GM12874 (cell line): ENCODE measurements at regions not wholly inside any gene's neighbourhood (a gene's known extent, or its start where the extent isn't known, plus 50 kb on each side); places are given as distances from the start of the nearest gene placed in this dataset.

Experiments
- TF ChIP-seq, protein P1 (sequence below): IDR thresholded peaks from 2 replicates; pipeline ENCODE4 v1.5.1; 2011; ENCODE audit warnings: low read depth, mild to moderate bottlenecking, control low read depth, low read length, moderate library complexity; ENCODE audit not compliant: insufficient read depth

DNA sequence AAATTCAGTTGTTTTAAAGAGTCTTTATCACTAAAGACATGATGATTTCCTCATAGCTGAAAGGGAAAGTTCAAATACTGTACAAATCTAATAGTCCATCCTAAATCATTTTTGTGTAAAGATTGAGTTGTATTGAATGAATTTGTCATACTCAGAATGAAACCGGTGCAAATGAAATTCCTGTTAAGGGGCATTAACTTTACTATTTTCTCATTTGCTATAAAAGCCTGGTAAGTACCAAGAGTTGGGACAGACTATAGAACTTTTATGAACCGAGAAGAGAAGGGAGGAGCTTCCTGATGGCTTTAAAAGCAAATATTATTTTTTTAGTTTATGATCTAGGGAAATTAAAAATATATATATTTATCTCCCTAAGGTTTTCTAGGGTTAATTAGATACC is 260.0 kb upstream of the AKR1E2 start:
- TF ChIP-seq, protein P1, sequence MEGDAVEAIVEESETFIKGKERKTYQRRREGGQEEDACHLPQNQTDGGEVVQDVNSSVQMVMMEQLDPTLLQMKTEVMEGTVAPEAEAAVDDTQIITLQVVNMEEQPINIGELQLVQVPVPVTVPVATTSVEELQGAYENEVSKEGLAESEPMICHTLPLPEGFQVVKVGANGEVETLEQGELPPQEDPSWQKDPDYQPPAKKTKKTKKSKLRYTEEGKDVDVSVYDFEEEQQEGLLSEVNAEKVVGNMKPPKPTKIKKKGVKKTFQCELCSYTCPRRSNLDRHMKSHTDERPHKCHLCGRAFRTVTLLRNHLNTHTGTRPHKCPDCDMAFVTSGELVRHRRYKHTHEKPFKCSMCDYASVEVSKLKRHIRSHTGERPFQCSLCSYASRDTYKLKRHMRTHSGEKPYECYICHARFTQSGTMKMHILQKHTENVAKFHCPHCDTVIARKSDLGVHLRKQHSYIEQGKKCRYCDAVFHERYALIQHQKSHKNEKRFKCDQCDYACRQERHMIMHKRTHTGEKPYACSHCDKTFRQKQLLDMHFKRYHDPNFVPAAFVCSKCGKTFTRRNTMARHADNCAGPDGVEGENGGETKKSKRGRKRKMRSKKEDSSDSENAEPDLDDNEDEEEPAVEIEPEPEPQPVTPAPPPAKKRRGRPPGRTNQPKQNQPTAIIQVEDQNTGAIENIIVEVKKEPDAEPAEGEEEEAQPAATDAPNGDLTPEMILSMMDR = no peak

DNA sequence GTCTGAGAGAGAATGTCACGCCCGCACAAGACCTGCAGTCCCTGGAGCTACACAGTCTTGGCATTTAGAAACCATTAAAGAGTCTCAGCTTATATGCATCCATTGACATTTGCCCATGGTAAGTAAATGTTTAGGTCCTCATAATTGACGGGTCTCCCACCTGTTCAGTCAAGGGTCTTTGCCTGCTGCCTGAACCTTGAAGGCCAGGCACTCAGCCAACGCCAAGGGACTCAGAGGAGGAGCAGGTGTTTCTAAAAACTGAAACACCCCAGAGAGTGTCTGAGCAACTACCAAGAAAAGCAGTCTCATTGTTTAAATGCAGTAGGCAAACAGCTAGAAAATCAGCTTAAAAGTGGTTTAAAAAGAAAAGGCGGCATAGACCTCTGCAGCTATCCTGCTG is 264.7 kb upstream of the AKR1E2 start:
- TF ChIP-seq, protein P1 = no peak

DNA sequence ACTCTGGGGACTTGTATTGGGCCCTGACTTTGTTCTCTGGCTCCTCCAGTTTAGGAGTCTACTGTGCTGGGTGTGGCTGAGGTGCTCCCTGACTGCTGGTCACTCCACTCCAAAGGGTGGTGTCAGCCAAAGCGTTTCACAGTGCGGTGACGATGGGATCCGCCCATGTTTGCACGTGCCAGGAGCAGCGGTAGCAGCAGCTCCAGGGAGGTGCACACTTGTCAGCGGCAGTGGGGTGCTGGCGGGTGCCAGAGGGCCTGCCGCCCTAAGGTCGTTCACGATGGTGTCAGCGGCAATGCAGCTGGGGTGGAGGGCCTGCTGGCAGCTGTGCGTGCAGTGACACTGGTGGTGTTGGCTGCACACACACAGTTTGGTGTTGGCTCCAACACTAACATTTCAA is 268.5 kb upstream of the AKR1E2 start:
- TF ChIP-seq, protein P1 = no peak

DNA sequence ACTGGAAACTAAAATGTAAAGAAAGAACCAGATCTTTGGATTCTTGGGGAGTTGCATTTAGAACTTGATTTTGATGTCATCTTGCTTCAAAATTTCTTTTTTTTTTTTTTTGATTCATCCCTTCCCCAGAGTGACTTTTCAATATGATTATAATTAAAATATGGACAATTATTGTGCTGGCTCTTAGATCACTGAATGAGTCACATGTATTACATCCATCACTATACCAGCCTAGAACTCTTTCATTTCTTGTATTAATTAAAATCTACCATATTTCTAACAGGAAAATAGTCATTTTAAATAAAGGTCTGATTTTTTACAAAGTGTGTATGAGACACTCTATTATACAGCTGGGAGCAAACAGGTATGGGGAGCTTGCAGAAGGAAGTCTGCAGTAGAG is 269.5 kb upstream of the AKR1E2 start:
- TF ChIP-seq, protein P1 = no peak

DNA sequence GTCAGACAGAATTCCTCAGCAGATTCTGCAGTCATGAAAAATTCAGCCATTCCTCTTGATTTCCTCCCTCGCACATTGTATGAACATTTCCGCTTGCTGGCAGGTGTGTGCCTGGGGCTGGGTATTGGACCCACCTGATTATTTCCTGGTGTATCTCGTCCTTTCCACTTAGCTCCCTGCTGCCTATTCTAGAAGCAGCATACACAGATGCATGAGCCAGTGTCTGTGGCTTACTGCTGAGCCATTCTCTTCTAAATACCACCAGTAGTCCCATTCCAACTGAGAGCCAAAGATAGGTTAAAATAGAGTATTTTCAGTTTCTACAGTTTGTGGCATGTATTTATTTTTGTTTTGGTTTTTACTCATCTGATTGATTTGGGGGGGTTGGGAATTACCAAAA is 270.1 kb upstream of the AKR1E2 start:
- TF ChIP-seq, protein P1 = no peak

DNA sequence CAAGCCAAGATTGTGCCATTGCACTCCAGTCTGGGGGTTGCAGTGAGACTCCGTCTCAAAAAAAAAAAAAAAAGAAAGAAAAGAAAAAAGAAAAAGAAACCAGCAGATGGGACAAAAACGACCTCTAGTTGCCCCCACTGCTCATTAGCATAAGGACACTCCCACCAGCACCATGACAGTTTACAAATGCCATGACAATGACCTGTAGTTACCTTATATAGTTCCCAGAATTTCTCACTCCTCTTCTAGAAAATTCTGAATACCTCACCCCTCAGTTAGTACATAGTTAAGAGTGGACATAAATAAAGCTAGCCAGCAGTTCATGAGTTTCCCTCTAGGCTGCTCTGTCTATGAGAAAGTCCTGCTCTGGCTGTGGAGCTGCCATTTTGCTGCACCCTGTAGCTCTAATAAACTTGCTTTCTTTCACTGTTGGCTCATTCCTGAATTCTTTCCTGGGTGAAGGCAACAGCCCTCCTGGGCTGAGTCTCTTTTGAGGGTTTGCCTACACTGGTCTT is 276.8 kb upstream of the AKR1E2 start:
- TF ChIP-seq, protein P1 = no peak

DNA sequence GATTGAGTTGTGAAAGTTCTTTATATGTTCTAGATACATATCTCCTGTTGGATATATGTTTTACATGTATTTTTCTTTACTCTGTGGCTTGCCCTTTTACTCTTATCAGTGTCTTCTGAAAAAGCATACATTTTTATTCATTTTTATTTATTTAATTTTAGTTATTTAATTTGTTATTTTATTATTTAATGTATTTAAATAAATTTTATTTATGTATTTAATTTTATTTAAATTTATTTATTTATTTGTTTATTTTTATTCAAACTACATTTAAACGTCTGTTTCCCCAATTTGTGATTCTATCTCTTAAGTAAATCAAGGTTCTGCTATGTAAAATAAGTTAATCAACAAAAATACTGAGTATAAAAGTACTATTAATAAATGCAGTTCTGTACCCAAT is 279.1 kb upstream of the AKR1E2 start:
- TF ChIP-seq, protein P1 = no peak
